Thoracic aorta (tissue), 2 donors: ENCODE measurements at regions not wholly inside any gene's neighbourhood (a gene's known extent, or its start where the extent isn't known, plus 50 kb on each side); places are given as distances from the start of the nearest gene placed in this dataset.

Experiments
- ATAC-seq: fragments of 150-250 bp; one replicate; pipeline ENCODE4 v1.8.0; 2017; ENCODE audit warnings: low read depth; ENCODE audit not compliant: insufficient number of reproducible peaks, low FRiP score
- DNase-seq: peaks from one replicate; pipeline ENCODE4 v3.0.0-alpha.2; 2020; ENCODE audit warnings: low spot score
- H3K27ac ChIP-seq, 2 donors: fragments of 200-600 bp; sonication (generic); 1 replicate in 1 of 2; 2 replicates in 1 of 2; pipeline ENCODE4 v1.5.1; 2016; ENCODE audit warnings: mild to moderate bottlenecking in 2 of 2, moderate library complexity in 2 of 2
- H3K27me3 ChIP-seq: fragments of 200-600 bp; sonication (generic); replicated peaks from 2 replicates; pipeline ENCODE4 v1.6.0; 2016; ENCODE audit warnings: mild to moderate bottlenecking; ENCODE audit not compliant: insufficient read depth
- H3K36me3 ChIP-seq: fragments of 200-600 bp; sonication (generic); one replicate; pipeline ENCODE4 v1.5.1; 2016
- H3K4me1 ChIP-seq, 2 donors: fragments of 200-600 bp; sonication (generic); 1 replicate in 1 of 2; 2 replicates in 1 of 2; pipeline versions ENCODE4 v1.5.1 to v1.6.0; 2016; ENCODE audit warnings: low read depth in 2 of 2, mild to moderate bottlenecking in 1 of 2; ENCODE audit not compliant: control insufficient read depth in 1 of 2
- H3K4me3 ChIP-seq: fragments of 200-600 bp; sonication (generic); 2 replicates; pipeline ENCODE4 v1.5.1; 2016; ENCODE audit warnings: mild to moderate bottlenecking
- H3K9me3 ChIP-seq: fragments of 200-600 bp; sonication (generic); 2 replicates; pipeline ENCODE4 v1.5.1; 2016
- CTCF ChIP-seq: fragments of 200-600 bp; sonication (generic); IDR thresholded peaks from one replicate; pipeline ENCODE4 v1.5.1; 2019; ENCODE audit warnings: antibody characterized with exemption

GRCh38 chr9:108789742-108790141, 66.0 kb downstream of the ACTL7B start:
- Histone ChIP-seq H3K36me3 (no peaks in the 10 kb centered on the region), H3K27ac (no peak overlapping the region), H3K27me3 (no peaks in the 10 kb centered on the region), H3K9me3 (peaks cover 4% of the 10 kb centered on the region), H3K4me3 (no peak overlapping the region), H3K4me1 (peaks cover 1 to 3% of the 10 kb centered on the region in 2 donors)
- no peak for TF ChIP-seq CTCF
- ATAC-seq = no peak
- DNase-seq = no peak

- DNase-seq (no peak), ATAC-seq (no peak)
- H3K4me1 ChIP-seq = peaks cover 3 to 19% of the 10 kb centered on the region in 2 donors
- H3K36me3 ChIP-seq = no peaks in the 10 kb centered on the region
- H3K9me3 ChIP-seq = peaks cover under 1% of the 10 kb centered on the region
- H3K27ac ChIP-seq = no peak overlapping the region
- TF ChIP-seq CTCF = no peak
- H3K4me3 ChIP-seq = no peak overlapping the region
- H3K27me3 ChIP-seq = no peaks in the 10 kb centered on the region
Measured at GRCh38 chr9:108787690-108788048, 68.1 kb downstream of the ACTL7B start.

GRCh38 chr9:108786901-108787689, 68.7 kb downstream of the ACTL7B start:
- H3K4me1 ChIP-seq = peaks cover 3 to 19% of the 10 kb centered on the region in 2 donors
- H3K9me3 ChIP-seq = no peaks in the 10 kb centered on the region
- H3K4me3 ChIP-seq = no peak overlapping the region
- no peak for TF ChIP-seq CTCF
- DNase-seq (no peak), ATAC-seq (no peak)
- H3K27me3 ChIP-seq = no peaks in the 10 kb centered on the region
- no peaks in the 10 kb centered on the region for H3K36me3 ChIP-seq
- no peak overlapping the region for H3K27ac ChIP-seq

GRCh38 chr9:108786322-108786721, 69.5 kb downstream of the ACTL7B start:
- ATAC-seq (no peak), DNase-seq (no peak)

GRCh38 chr9:108784998-108785397, 70.8 kb downstream of the ACTL7B start:
- H3K36me3 ChIP-seq = no peaks in the 10 kb centered on the region
- no peak for TF ChIP-seq CTCF
- ATAC-seq (peak; percentile 57), DNase-seq (peak; percentile 8)
- H3K4me1 ChIP-seq = peaks cover 3 to 19% of the 10 kb centered on the region in 2 donors
- H3K27me3 ChIP-seq = no peaks in the 10 kb centered on the region
- no peak overlapping the region for H3K4me3 ChIP-seq
- H3K27ac ChIP-seq = peak overlapping the region; percentile 56 to 60
- H3K9me3 ChIP-seq = no peaks in the 10 kb centered on the region

More at GRCh38 chr9:108786322-108786721, 69.5 kb downstream of the ACTL7B start:
- H3K27ac ChIP-seq = no peak overlapping the region
- H3K27me3 ChIP-seq = no peaks in the 10 kb centered on the region
- H3K4me1 ChIP-seq = peaks cover 3 to 19% of the 10 kb centered on the region in 2 donors
- H3K4me3 ChIP-seq = no peak overlapping the region
- TF ChIP-seq CTCF = no peak
- no peaks in the 10 kb centered on the region for H3K9me3 ChIP-seq
- H3K36me3 ChIP-seq = no peaks in the 10 kb centered on the region
